MM.1S (cell line): ENCODE measurements at regions not wholly inside any gene's neighbourhood (a gene's known extent, or its start where the extent isn't known, plus 50 kb on each side); places are given as distances from the start of the nearest gene placed in this dataset.
"Not testable (repeated sequence)": the region's sequence is repeated elsewhere in the genome, so short reads cannot be mapped to it uniquely, and the experiment has no call there.

Experiments
- EZH2 ChIP-seq: fragments of 300-600 bp; sonication (generic); optimal IDR thresholded peaks from 2 replicates; pipeline ENCODE3; 2017; ENCODE audit warnings: low read depth, mild to moderate bottlenecking, antibody characterized with exemption, low read length, mixed read lengths
- TF ChIP-seq, protein P1 (sequence below): fragments of 300-600 bp; sonication (generic); IDR thresholded peaks from 2 replicates; pipeline ENCODE4 v1.5.1; 2016; ENCODE audit warnings: antibody characterized with exemption, low read length, mixed read lengths

DNA sequence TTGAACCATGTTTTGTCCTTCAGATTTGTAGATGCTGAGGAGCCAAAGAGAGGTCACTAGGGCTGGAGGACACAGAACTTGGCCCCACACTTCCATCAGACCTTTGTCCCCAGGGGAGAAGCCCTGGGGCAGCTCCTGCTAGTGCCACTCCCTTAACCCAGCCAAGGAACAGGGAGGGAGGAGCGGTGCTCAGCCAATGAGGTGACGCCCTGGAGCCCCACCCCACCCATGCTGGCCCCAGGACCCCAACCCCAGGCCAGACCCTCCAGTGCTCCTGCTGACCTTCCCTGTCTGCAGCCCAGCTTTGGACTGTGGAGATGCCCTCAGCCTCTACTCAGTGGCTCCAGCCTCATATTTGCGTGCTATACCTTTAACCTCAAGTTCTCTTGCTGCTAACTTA is 1951.9 kb downstream of the FOXD4L5 start:
- TF ChIP-seq, protein P1, sequence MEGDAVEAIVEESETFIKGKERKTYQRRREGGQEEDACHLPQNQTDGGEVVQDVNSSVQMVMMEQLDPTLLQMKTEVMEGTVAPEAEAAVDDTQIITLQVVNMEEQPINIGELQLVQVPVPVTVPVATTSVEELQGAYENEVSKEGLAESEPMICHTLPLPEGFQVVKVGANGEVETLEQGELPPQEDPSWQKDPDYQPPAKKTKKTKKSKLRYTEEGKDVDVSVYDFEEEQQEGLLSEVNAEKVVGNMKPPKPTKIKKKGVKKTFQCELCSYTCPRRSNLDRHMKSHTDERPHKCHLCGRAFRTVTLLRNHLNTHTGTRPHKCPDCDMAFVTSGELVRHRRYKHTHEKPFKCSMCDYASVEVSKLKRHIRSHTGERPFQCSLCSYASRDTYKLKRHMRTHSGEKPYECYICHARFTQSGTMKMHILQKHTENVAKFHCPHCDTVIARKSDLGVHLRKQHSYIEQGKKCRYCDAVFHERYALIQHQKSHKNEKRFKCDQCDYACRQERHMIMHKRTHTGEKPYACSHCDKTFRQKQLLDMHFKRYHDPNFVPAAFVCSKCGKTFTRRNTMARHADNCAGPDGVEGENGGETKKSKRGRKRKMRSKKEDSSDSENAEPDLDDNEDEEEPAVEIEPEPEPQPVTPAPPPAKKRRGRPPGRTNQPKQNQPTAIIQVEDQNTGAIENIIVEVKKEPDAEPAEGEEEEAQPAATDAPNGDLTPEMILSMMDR = not testable (repeated sequence)
- TF ChIP-seq EZH2 = not testable (repeated sequence)
